ENCODE measurements at regions not wholly inside any gene's neighbourhood (a gene's known extent, or its start where the extent isn't known, plus 50 kb on each side); places are given as distances from the start of the nearest gene placed in this dataset.

DNA sequence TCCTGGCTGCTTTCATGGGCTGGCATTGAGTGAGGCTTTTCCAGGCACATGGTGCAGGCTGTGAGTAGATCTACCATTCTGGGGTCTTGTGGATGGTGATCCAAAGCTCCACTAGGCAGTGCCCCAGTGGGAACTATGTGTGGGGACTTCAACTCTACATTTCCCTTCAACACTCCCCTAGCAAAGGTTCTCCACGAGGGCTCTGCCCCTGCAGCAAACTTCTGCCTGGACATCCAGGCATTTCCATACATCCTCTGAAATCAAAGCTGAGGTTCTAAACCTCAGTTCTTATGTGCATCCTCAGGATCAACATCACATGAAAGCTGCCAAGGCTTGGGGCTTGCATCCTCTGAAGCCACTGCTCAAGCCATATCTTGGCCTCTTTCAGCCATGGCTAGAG is 282.9 kb upstream of the ZPLD1 start (continued):
- TF ChIP-seq FOXC1 (CRISPR knock-in tag; IDR thresholded peaks at IDR 0.05; ENCODE audit: borderline replicate concordance) (no peak), ZFP36 (IDR thresholded peaks at IDR 0.05; ENCODE audit: borderline replicate concordance, low read depth, low read length, partially characterized antibody) (no peak), POLR2AphosphoS2 (IDR thresholded peaks at IDR 0.05; ENCODE audit: low read depth, low read length) (no peak), MAFG (CRISPR knock-in tag; IDR thresholded peaks at IDR 0.05) (no peak), ZMYM2 (CRISPR knock-in tag; IDR thresholded peaks at IDR 0.05) (no peak), ZNF543 (CRISPR knock-in tag; IDR thresholded peaks at IDR 0.05) (no peak), MAZ (IDR thresholded peaks at IDR 0.05; ENCODE audit: borderline replicate concordance, low read depth, low read length) (no peak), MAZ (CRISPR knock-in tag; IDR thresholded peaks at IDR 0.05; ENCODE audit: low read depth) (no peak), ZNF616 (CRISPR knock-in tag; IDR thresholded peaks at IDR 0.05; ENCODE audit: low read depth) (no peak), FOXA3 (CRISPR knock-in tag; IDR thresholded peaks at IDR 0.05) (no peak)
- TF ChIP-seq, protein P1, sequence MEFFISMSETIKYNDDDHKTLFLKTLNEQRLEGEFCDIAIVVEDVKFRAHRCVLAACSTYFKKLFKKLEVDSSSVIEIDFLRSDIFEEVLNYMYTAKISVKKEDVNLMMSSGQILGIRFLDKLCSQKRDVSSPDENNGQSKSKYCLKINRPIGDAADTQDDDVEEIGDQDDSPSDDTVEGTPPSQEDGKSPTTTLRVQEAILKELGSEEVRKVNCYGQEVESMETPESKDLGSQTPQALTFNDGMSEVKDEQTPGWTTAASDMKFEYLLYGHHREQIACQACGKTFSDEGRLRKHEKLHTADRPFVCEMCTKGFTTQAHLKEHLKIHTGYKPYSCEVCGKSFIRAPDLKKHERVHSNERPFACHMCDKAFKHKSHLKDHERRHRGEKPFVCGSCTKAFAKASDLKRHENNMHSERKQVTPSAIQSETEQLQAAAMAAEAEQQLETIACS (CRISPR knock-in tag; IDR thresholded peaks at IDR 0.05): no peak
- TF ChIP-seq, protein P2, sequence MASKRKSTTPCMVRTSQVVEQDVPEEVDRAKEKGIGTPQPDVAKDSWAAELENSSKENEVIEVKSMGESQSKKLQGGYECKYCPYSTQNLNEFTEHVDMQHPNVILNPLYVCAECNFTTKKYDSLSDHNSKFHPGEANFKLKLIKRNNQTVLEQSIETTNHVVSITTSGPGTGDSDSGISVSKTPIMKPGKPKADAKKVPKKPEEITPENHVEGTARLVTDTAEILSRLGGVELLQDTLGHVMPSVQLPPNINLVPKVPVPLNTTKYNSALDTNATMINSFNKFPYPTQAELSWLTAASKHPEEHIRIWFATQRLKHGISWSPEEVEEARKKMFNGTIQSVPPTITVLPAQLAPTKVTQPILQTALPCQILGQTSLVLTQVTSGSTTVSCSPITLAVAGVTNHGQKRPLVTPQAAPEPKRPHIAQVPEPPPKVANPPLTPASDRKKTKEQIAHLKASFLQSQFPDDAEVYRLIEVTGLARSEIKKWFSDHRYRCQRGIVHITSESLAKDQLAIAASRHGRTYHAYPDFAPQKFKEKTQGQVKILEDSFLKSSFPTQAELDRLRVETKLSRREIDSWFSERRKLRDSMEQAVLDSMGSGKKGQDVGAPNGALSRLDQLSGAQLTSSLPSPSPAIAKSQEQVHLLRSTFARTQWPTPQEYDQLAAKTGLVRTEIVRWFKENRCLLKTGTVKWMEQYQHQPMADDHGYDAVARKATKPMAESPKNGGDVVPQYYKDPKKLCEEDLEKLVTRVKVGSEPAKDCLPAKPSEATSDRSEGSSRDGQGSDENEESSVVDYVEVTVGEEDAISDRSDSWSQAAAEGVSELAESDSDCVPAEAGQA (IDR thresholded peaks at IDR 0.05; ENCODE audit: low read depth): no peak
- TF ChIP-seq, protein P2 (CRISPR knock-in tag; IDR thresholded peaks at IDR 0.05; ENCODE audit: borderline replicate concordance): no peak
